SK-N-SH (cell line): ENCODE measurements at regions not wholly inside any gene's neighbourhood (a gene's known extent, or its start where the extent isn't known, plus 50 kb on each side); places are given as distances from the start of the nearest gene placed in this dataset.

Experiments used
- CTCF ChIA-PET: fragments of 300-600, 350-600 bp; formaldehyde crosslinking; extraction: SDS; loops from one replicate; lab custom pipeline; 2021; lab: Yijun Ruan, JAX
- POLR2A ChIA-PET: fragments of 350-600 bp; sonication (Branson Sonifier 250); formaldehyde crosslinking; extraction: SDS; loops from one replicate; lab custom pipeline; 2020; ENCODE audit warnings: antibody characterized with exemption, inconsistent platforms; lab: Yijun Ruan, JAX
- DNase-seq: peaks from one replicate; pipeline ENCODE4 v3.0.0; 2012
- H2AFZ ChIP-seq: fragments of 200-600 bp; sonication (generic); 2 replicates; pipeline ENCODE4 v1.8.1; 2016; ENCODE audit warnings: antibody characterized with exemption, mild to moderate bottlenecking, low read depth
- H3F3A ChIP-seq: fragments of 200-600 bp; sonication (generic); replicated peaks from 2 replicates; pipeline ENCODE3; 2016; ENCODE audit warnings: antibody characterized with exemption, mild to moderate bottlenecking; ENCODE audit not compliant: insufficient read depth
- H3K27ac ChIP-seq, 2 experiments: fragments of 200-500 bp in 1 of 2; fragments of 200-600 bp in 1 of 2; sonication (Bioruptor generic) in 1 of 2; sonication (generic), shearing (Covaris generic) in 1 of 2; 2 replicates each; pipeline versions ENCODE4 v1.5.1 to v1.6.1; 2014 to 2016; ENCODE audit warnings: low read depth in 2 of 2, inconsistent platforms in 1 of 2, low read length in 1 of 2, mild to moderate bottlenecking in 1 of 2, mixed read lengths in 1 of 2
- H3K27me3 ChIP-seq: fragments of 200-600 bp; sonication (generic), shearing (Covaris generic); 2 replicates; pipeline ENCODE4 v1.6.1; 2016; ENCODE audit warnings: mixed run types; ENCODE audit not compliant: insufficient read depth
- H3K36me3 ChIP-seq, 2 experiments: fragments of 200-500 bp in 1 of 2; fragments of 200-600 bp in 1 of 2; sonication (Bioruptor generic) in 1 of 2; sonication (generic) in 1 of 2; replicated peaks in 1 of 2; 2 replicates each; pipeline versions ENCODE3 to v1.5.1; 2014 to 2016; ENCODE audit warnings: low read length in 1 of 2, mild to moderate bottlenecking in 1 of 2; ENCODE audit not compliant: insufficient read depth in 2 of 2, control insufficient read depth in 1 of 2
- H3K4me1 ChIP-seq, 2 experiments: fragments of 200-500 bp in 1 of 2; fragments of 200-600 bp in 1 of 2; sonication (Bioruptor generic) in 1 of 2; sonication (generic), shearing (Covaris generic) in 1 of 2; 2 replicates each; pipeline versions ENCODE4 v1.5.1 to v1.6.1; 2014 to 2016; ENCODE audit warnings: low read depth in 1 of 2, low read length in 1 of 2, mixed run types in 1 of 2; ENCODE audit not compliant: insufficient read depth in 2 of 2, control insufficient read depth in 1 of 2
- H3K4me2 ChIP-seq: fragments of 200-600 bp; sonication (generic), shearing (Covaris generic); 2 replicates; pipeline ENCODE4 v1.6.1; 2017; ENCODE audit warnings: mixed run types
- H3K4me3 ChIP-seq, 2 experiments: fragments of 200-500 bp in 1 of 2; fragments of 200-600 bp in 1 of 2; sonication (Bioruptor generic) in 1 of 2; sonication (generic), shearing (Covaris generic) in 1 of 2; 2 replicates each; pipeline versions ENCODE4 v1.5.1 to v1.8.1; 2014 to 2016; ENCODE audit warnings: low read depth in 2 of 2, inconsistent platforms in 1 of 2, low read length in 1 of 2, mild to moderate bottlenecking in 1 of 2, mixed read lengths in 1 of 2, moderate library complexity in 1 of 2
- H3K79me2 ChIP-seq: fragments of 200-600 bp; sonication (generic); 2 replicates; pipeline ENCODE4 v1.8.1; 2017; ENCODE audit warnings: mild to moderate bottlenecking; ENCODE audit not compliant: insufficient read depth
- H3K9ac ChIP-seq: fragments of 200-600 bp; sonication (generic); 2 replicates; pipeline ENCODE4 v1.6.1; 2017; ENCODE audit warnings: mixed run types
- H3K9me2 ChIP-seq: fragments of 200-600 bp; sonication (generic); 2 replicates; pipeline ENCODE4 v1.6.1; 2017; ENCODE audit warnings: mixed run types
- H3K9me3 ChIP-seq: fragments of 200-600 bp; sonication (generic); 2 replicates; pipeline ENCODE4 v1.6.1; 2017; ENCODE audit warnings: mixed run types, mild to moderate bottlenecking, moderate library complexity
- H4K20me1 ChIP-seq: fragments of 200-600 bp; sonication (generic); 2 replicates; pipeline ENCODE4 v1.6.1; 2017; ENCODE audit warnings: mild to moderate bottlenecking, mixed run types; ENCODE audit not compliant: insufficient read depth
- CTCF ChIP-seq: fragments of 200-600 bp; sonication (generic); IDR thresholded peaks from 2 replicates; pipeline ENCODE4 v1.6.1; 2017; ENCODE audit warnings: antibody characterized with exemption, mild to moderate bottlenecking, moderate library complexity
- ELF1 ChIP-seq: IDR thresholded peaks from 2 replicates; pipeline ENCODE4 v1.4.0; 2012
- EP300 ChIP-seq, 2 experiments: IDR thresholded peaks; 2 replicates each; pipeline versions ENCODE4 v1.4.0 to v1.6.1; 2012; ENCODE audit warnings: borderline replicate concordance in 1 of 2, low read depth in 1 of 2, low read length in 1 of 2
- NFIC ChIP-seq: IDR thresholded peaks from 2 replicates; pipeline ENCODE4 v1.4.0; 2012; ENCODE audit warnings: borderline replicate concordance
- NRF1 ChIP-seq: IDR thresholded peaks from 2 replicates; pipeline ENCODE4 v1.6.1; 2012; ENCODE audit warnings: low read depth, mild to moderate bottlenecking, low read length
- PBX3 ChIP-seq: IDR thresholded peaks from 2 replicates; pipeline ENCODE4; 2012
- POLR2AphosphoS5 ChIP-seq: IDR thresholded peaks from 2 replicates; pipeline ENCODE4 v1.6.1; 2012; ENCODE audit warnings: low read depth, low read length
- RCOR1 ChIP-seq: fragments of 150-350 bp; IDR thresholded peaks from 2 replicates; pipeline ENCODE4 v1.6.1; 2017; ENCODE audit warnings: antibody characterized with exemption, low read length
- SMC3 ChIP-seq: IDR thresholded peaks from 2 replicates; pipeline ENCODE4 v1.6.1; 2012; ENCODE audit warnings: low read depth, low read length, improper control_type of control experiment
- WGBS: methylation state at CpG from one replicate; pipeline ENCODE4 v1.1.6; 2017; ENCODE audit warnings: low lambda C conversion rate; 5-methylcytosine and 5-hydroxymethylcytosine counted together

- Histone ChIP-seq H2AFZ (no peak overlapping the region), H3K4me2 (no peak overlapping the region), H3K9me3 (peaks cover 4% of the 10 kb centered on the region; the same call in 1 of the 2 replicates), H3K9ac (no peak overlapping the region), H3K4me3 (no peak overlapping the region), H3F3A (no peaks in the 10 kb centered on the region), H3K27me3 (no peaks in the 10 kb centered on the region), H3K36me3 (no peaks in the 10 kb centered on the region), H3K27ac (no peak overlapping the region), H3K4me1 (no peaks in the 10 kb centered on the region), H4K20me1 (no peaks in the 10 kb centered on the region), H3K79me2 (no peaks in the 10 kb centered on the region), H3K9me2 (no peaks in the 10 kb centered on the region)
- ChIA-PET CTCF (no interaction called here), POLR2A (no interaction called here)
- TF ChIP-seq PBX3 (no peak), CTCF (no peak), NFIC (no peak), RCOR1 (no peak), ELF1 (no peak), POLR2AphosphoS5 (no peak), NRF1 (no peak), SMC3 (no peak), EP300 (IDR thresholded peaks at IDR 0.05; ENCODE audit: borderline replicate concordance in 1 of 2, low read depth in 1 of 2, low read length in 1 of 2) (no peak)
- DNase-seq, result no peak
Observed at GRCh38 chr4:45102716-45103115, 376.4 kb upstream of the GNPDA2 start.

- CTCF ChIA-PET, result interaction anchor here (0.6 to 0.9 kb wide), 2 partner anchors 10 to 1654 kb away, joined by 3 to 4 read pairs; no protein-coding TSS in a partner anchor
- Histone ChIP-seq H4K20me1 (no peaks in the 10 kb centered on the region), H3K9ac (no peak overlapping the region), H3K36me3 (no peaks in the 10 kb centered on the region), H3K9me2 (no peaks in the 10 kb centered on the region), H2AFZ (no peak overlapping the region), H3K79me2 (no peaks in the 10 kb centered on the region), H3K4me1 (no peaks in the 10 kb centered on the region), H3F3A (no peaks in the 10 kb centered on the region), H3K27me3 (no peaks in the 10 kb centered on the region), H3K4me3 (no peak overlapping the region), H3K27ac (no peak overlapping the region), H3K4me2 (no peak overlapping the region), H3K9me3 (peaks cover 4% of the 10 kb centered on the region; the same call in 1 of the 2 replicates)
- TF ChIP-seq EP300 (IDR thresholded peaks at IDR 0.05; ENCODE audit: borderline replicate concordance in 1 of 2, low read depth in 1 of 2, low read length in 1 of 2), result no peak
- WGBS, result 33% methylated on average over 6 of the region's 6 CpGs
- POLR2A ChIA-PET, result no interaction called here
- no peak for DNase-seq
Observed at GRCh38 chr4:45100956-45101818, 374.8 kb upstream of the GNPDA2 start.
